HK-2 (cell line): ENCODE measurements at regions not wholly inside any gene's neighbourhood (a gene's known extent, or its start where the extent isn't known, plus 50 kb on each side); places are given as distances from the start of the nearest gene placed in this dataset.

Experiments
- DNase-seq: peaks from one replicate; pipeline ENCODE4 v3.0.0-alpha.2; 2018; ENCODE audit not compliant: unreplicated experiment

DNA sequence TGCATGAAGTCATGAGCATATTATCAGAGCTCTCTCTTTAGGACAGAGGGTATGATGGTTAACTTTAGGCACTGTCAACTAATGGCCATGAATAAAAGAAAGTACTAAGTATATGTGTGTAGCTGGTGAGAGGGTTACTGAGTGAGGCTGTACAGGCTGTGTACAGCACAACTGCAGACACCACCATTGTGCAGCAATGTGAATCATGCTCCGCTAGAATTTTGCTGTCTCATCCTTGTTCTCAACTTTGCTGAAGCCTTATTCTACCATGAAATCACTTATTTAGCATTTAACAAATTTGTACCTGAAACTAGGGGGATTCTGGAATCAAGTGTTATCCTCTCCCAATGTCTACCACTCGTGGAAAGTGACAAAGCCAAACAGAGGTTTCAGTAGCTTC, 414.9 kb downstream of the PLCL1 start:
- DNase-seq: no peak

DNA sequence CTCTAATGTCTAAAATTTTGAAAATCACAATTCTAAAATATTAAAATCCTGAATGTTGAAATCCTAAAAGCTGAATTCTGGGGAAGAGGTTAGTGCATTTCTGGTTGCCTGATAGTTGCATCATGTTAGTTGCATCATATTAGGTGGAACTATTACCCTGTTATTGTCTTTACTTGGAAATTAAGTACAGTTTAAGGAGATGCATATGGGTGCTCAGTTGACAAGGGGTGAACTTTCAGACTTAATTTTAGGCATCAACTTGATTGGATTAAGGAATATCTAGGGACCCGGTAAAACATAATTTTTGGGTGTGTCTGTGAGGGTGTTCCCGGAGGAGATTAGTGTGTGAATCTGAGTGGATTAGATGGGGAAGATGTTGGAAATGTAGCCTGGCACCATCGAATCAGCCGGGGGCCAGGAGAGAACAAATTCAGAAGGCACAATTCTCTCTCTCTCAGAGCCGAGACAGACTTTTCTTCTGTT, 409.8 kb downstream of the PLCL1 start:
- no peak for DNase-seq

DNA sequence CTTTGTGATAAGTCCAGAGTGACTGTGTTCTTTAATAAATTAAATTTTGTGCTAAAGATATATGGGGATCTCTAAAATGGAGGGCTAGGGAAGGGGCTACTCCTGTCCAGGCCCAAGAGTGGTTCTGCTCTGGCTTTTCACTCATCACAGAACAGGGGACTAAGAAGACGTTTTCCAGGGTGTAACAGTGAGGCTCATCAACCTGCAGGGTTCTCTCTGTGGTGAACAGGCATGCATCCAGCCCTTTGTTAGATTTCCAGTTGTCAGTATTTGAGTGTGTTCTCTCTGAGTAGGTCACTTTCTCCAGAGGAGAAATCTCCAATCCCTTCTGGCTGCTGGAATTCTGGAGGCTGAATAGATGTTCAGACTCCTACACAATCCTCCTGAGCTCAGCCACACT, 408.9 kb downstream of the PLCL1 start:
- no peak for DNase-seq

DNA sequence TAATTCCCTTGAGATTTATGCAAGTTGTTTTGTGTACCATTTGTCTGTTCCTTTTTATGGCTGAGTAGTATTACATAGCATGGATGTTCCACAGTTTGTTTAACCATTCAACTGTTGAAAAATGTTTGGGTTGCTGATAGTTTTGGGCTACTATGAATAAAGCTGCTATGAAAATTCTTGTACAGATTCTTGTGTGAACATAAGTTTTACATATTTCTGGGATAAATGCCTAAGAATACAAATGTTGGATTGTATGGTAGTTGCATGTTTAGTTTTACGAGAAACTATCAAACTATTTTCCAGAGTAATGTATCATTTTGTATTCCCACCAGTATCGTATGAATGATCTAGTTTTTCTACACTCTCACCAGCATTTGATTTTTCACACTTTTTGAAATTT, 407.3 kb downstream of the PLCL1 start:
- DNase-seq: no peak

DNA sequence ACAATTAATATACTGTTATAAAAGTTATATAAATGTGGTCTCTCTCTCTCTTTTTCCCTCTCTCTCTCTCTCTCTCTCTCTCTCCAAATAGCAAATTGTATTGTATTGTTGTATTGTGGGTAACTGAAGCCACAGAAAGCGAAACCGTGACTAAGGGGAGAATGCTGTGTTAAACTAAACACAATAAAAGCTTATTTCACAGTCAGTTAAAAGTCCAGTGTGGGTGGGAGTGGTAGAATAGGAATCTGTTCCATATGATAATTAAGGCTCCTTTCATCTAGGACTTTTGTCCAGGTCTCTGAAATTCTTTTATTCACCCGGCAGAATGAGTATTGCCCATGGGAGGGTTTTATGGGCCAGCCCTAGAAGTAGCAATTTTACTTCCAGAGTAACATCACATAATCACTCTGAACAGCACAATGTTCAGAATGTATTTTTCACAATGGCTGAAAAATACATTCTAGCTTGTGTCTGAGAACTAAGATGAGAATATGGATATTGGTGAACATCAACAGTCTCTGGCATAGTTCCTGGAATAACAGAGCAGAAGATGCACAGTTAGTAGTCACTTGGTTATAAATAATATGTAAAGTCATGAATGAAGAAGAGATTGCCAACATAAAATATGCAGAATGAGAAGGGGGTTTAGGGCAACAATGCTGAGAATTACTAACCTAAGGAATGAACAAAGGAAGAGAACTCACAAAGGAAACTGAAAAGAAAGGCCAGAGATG, 399.1 kb downstream of the PLCL1 start:
- no peak for DNase-seq
